Tibial nerve (tissue), 4 donors: ENCODE measurements at regions not wholly inside any gene's neighbourhood (a gene's known extent, or its start where the extent isn't known, plus 50 kb on each side); places are given as distances from the start of the nearest gene placed in this dataset.

Source experiments
- EP300 ChIP-seq, 2 donors: sonication (generic); formaldehyde crosslinking; IDR thresholded peaks; one replicate each; pipeline ENCODE4 v1.6.1; 2017; ENCODE audit warnings: antibody characterized with exemption in 2 of 2, mild to moderate bottlenecking in 1 of 2
- TF ChIP-seq, protein P1 (sequence below), 5 experiments: fragments of 200-600 bp in 3 of 5; fragments of 450-650 bp in 2 of 5; sonication (generic) in 3 of 5; IDR thresholded peaks; one replicate each; pipeline ENCODE4 v1.5.1; 2016 to 2019; ENCODE audit warnings: antibody characterized with exemption in 5 of 5, mild to moderate bottlenecking in 3 of 5, moderate library complexity in 2 of 5

DNA sequence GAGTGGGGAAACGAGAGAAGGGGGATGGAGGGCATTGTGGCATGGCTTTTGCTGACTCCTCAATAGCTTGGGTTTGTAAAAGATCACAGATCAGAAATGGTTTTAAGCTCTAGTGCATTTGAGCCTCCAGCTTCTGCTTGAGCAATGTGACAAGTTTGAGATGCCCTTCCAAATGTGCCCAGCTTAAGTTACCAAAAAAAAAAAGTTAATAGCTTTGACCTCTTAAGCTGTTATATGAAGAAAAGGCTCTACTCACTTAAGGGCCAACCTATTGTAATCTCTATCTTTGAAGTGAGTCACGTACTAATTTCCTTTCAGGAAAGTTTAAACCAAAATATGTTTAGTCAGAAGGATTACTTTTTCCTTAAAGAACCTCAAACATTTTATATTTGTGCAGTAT is 428.8 kb upstream of the ACTBL2 start:
- no peak for TF ChIP-seq EP300 (IDR thresholded peaks at IDR 0.05)
- TF ChIP-seq, protein P1, sequence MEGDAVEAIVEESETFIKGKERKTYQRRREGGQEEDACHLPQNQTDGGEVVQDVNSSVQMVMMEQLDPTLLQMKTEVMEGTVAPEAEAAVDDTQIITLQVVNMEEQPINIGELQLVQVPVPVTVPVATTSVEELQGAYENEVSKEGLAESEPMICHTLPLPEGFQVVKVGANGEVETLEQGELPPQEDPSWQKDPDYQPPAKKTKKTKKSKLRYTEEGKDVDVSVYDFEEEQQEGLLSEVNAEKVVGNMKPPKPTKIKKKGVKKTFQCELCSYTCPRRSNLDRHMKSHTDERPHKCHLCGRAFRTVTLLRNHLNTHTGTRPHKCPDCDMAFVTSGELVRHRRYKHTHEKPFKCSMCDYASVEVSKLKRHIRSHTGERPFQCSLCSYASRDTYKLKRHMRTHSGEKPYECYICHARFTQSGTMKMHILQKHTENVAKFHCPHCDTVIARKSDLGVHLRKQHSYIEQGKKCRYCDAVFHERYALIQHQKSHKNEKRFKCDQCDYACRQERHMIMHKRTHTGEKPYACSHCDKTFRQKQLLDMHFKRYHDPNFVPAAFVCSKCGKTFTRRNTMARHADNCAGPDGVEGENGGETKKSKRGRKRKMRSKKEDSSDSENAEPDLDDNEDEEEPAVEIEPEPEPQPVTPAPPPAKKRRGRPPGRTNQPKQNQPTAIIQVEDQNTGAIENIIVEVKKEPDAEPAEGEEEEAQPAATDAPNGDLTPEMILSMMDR (IDR thresholded peaks at IDR 0.05) = no peak
